Fibroblast of skin of right quadriceps (primary cell): ENCODE measurements at regions not wholly inside any gene's neighbourhood (a gene's known extent, or its start where the extent isn't known, plus 50 kb on each side); places are given as distances from the start of the nearest gene placed in this dataset.

Source experiments
- DNase-seq: peaks from one replicate; pipeline ENCODE4 v3.0.0-alpha.2; 2013

DNA sequence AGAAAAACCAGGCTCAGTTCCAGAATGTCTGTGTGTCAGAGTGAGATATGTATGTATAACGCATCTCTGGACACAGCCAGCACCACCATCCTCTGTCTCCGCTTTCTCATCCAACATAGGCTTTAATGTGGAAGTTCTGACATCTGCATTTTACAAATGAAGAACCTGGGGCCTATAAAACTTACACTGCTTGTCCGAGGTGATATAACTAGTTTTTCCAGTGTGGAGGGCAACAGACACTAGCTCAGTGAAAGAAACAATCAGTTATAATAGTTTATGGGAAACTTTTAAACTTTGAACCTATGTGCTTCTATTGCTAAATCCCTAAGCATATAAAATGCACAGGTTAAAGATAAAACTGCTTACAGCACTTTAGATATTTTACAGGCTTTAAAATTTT is 208.7 kb downstream of the CRPPA start:
- no peak for DNase-seq

DNA sequence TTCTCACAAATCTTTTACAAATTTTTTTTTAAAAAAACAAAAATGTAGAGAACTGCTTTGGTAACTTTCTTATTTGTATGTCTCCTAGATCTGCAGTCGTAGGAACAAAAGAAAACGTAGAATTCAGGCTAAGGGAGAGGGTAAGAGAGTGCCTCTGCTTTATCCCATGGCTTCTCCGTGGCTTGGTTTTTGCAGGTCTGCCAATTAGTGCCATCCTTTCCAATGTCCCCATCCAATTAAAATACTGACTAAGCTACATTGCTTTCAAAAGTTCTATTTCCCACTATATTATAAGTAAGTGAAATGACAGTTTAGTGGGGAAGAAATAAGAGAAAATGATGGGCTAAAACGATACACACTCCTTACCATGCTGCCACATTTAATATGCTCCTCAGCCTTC is 209.3 kb downstream of the CRPPA start:
- no peak for DNase-seq

DNA sequence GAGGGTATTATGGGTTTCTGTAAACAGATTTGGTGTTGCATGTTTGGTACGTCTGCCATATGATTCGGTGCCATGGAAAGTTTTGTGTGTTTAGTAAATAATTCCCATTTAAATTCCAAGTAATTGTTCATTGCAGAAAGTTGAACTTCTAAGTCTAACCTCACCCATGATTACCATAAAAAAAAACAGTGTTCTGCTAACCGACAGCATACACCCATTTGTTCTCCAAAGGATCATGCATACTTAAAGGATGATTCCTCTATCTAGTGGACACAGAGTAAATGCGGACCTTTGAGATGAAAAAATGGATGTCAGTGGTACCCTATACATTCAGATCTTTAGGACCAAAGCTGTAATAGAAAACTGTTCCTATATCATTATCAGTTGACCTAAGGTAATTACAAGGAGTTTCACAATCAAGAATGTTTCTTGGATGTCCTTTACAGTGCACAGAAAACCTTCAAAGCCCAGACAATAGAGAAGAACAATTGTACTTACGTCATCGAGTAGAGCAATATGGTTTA is 209.9 kb downstream of the CRPPA start:
- no peak for DNase-seq

DNA sequence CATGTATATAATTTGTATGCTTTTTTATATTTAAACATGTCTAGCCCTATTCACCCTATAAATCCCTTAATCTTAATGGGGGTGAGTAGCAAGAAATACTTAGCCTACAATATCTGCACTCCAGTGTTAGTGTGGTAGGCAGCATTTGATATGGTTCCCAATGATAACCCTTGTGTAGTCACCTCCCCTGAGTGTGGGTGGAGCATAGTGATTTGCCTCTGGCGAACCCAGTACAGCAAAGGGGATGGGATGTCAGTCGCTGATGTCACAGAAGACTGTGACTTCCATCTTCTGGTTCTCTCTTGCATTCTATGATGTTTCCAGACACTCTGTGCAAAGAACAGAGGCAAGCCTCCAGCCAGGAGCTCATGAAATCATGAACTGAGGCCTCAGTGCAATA is 211.2 kb downstream of the CRPPA start:
- DNase-seq: no peak

DNA sequence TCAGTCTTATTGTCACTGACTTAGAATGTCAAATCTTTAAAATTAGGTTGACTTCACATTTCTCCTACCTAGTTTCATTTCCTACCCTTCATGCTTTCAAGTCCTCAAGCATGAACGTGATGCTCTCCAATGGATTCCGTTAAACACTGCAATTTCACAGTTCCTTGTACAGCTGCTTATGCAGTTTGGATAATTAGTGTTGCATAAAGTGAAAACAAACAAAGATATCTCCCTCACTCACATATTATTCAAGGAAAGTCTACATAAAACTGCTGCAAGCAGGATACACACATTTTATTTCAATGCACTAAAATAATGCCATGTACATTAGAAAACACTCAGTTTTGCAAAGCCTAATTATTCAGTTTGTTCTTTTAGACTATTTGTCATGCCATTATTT is 214.0 kb downstream of the CRPPA start:
- no peak for DNase-seq

DNA sequence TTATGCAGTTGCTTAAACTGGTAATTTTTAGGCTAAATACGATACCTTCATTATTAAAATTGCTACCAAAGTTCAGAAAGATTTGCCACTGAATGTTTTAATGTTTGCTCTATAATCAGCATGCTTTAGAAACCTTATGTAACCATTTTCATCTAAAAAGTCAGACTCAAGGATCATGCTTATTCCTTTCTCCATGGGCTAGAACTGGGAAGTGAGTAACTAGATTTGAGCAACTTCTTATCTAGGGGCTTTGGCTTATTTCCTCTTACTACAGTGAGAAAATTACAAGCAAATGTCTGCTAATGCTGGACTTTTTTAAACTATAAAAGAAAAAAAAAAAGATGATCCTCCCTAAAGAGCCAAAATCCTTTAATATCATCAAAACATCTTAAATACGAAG is 215.9 kb downstream of the CRPPA start:
- no peak for DNase-seq

DNA sequence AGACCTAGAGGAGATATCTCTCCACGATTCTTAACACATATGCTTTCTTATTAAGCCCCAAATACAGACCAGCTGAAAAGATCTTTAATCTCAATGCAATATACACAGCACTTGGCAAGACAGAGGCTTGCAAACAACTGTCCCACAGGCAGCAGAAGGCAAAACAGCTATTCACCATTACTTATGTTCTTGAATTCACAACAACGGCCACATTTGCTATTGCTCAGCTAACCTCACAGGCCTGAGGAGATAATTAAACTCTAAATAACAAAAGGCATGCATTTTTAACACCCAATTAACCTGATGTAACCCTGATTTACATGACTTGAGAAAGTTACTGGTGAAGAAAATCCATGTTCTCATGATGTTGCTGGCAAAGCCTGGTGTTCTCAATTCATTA is 216.4 kb downstream of the CRPPA start:
- no peak for DNase-seq

DNA sequence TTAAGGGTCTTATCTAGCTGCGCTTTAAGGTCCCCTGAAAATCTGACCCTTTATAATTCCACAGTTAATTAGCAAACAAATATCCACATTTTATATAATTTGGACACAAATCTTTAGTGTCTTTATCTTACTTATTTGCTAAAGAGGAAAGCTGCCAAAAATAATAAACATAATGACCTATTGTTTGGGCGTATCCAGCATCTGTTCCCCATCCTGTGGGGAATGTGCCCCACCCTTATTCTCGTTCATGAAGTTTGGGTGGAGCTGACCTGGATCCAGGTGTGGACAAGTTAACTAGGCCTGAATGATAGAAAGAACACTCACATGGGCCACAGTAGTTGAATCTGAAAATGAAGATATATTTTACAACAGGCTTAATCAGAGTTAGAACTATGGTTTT is 218.3 kb downstream of the CRPPA start:
- no peak for DNase-seq

DNA sequence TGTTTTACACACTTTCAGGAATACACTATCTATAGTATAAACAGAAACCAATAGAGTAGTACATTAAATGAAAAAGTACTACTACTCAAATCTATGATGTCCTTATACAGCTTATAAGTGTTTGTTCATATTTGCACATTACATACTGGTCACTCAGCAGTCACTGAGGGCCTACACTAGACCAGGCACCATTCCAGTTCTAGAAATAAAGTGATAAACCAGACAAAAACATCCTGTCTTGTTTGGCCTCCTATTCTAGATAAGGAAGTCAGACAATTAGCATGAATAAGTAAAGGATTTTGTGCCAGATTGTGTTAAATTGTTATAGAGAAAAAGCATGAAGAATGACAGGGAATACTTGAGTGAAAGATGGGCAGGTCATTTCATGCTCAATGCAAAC is 219.0 kb downstream of the CRPPA start:
- no peak for DNase-seq

DNA sequence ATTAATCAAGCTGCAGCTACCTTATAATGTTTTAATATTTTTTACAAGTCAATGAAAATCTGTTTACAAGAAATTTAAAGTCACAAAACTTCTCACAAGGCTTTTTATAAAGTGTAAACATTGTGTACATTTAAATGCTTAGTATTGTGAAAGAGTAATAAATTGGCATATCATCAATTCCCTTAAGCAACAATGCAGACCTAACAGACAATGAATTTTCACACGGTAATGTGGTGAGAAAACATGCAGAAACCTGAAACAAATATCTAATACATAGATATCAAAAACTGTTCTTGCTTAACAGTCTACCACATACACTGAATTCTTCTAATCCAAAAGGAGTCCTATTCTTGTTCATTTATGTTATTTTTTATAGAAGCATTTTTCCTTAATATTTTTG is 220.7 kb downstream of the CRPPA start:
- DNase-seq: no peak

DNA sequence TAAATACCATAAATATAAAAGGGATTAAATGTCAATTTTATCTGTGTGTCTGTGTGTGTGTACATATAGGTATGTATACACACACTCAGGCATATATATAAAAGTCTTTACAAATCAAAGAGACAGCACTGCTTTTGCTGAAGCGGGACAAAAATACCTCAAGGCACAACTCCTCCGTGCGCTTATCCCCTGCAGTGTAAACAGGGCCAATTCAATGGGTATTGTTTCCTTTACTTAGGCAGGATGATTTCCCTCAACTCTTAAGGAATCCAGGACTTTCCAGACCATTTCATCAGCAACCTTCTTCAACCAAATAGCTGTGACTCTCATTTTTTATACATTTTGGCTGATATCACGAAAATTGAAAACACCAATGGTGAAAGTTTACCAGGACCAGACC is 227.7 kb downstream of the CRPPA start:
- no peak for DNase-seq

DNA sequence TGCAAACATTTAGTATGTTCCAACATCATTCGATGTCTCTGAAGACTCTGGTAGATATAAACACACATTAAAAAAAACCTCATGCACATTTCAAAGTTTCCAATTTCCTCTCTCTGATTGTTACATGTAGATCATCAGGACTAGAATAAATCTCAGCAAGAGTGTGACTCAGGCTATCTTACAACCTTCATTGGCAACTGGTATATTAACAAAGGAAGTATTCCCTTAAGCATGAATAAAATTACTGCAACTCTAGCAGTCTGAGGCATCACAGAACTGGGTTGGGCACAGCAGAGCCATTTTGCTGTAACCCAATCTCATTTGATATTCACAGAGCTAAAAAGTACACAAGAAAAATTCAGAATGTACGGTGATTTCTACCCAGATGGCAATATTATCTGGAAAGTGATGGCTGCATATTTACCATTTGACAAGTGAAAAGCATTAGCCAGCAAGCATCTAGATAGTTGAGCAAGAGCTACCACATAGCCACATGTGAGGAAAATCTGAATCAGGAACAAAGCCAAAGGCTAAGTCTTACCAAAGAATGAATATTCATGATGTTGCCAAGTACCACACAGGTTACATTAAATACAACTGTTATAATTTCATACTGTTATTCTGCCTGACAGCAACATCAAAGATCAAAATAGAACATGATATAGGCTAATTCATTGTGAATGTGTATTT is 232.2 kb downstream of the CRPPA start:
- peak; percentile 42 for DNase-seq

DNA sequence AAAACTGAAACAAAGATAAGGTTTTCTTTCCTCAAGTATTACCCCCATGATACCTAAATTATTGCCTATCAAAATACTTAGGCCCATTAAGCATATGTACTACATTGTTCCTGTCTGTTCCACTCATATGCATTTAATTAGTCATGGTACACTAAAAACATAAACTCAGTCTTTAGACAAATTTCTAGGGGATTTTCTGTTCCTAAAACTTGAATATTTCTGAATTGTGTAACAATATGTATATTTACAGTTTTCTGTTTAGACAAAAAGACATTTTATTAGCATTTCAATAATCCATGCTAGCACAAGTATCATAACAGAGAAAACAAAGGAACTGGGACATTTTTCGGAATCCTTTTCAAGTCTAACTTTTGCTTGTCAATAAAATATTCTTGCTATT is 234.2 kb downstream of the CRPPA start:
- no peak for DNase-seq

DNA sequence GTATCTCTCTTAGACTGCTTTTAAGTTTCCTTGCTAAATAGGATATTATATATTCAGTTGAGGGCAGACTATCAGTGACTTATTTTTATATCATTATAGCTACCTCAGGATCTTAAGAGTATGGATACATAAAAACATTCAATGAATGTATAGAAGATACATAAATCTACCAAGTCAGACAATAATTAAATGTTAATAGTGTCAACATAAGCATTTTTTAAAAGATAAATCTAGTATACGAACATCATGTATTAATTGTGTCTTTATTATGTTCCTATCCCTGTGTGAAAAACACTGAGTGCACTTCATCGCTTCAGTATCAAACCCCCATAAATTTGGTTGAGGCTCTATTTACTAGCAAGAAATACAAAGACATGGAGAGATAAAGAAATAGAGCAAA is 242.8 kb downstream of the CRPPA start:
- DNase-seq: no peak

DNA sequence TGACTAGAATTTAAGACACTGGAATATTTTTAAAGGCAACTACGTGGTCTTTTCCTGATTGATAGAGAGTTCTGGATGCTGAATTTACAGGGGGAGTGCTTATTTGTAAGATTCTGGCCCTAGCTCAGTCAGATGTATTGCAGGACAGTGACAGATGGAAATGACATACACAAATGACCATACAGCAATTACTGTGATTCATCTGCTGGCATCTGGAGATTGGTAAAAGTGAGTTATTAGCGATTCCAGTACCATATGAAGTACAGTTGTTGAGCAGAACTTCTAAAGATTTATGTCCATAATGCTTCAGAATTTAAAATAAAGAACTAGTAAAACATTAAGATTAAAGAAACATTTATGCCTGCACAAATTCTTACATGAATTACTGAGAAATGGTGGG is 243.2 kb downstream of the CRPPA start:
- no peak for DNase-seq

DNA sequence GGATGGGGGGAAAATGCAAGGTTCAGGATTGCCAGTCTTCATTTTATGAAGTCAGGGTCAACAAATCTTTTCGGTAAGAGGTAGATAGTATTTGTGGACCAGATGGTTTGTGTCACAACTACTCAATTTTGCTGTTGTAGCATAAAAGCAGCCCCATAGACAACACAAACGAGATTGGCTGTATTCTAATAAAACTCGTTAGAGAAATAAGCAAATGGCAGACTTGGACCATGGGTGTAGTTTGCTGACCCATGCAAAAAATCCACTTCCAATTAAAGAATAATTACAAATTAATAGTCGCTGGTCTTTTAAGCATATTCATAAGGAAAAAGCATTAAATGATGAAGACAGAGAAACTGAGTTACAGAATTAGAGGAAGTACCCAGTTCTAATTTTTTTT is 247.1 kb downstream of the CRPPA start:
- DNase-seq: no peak

DNA sequence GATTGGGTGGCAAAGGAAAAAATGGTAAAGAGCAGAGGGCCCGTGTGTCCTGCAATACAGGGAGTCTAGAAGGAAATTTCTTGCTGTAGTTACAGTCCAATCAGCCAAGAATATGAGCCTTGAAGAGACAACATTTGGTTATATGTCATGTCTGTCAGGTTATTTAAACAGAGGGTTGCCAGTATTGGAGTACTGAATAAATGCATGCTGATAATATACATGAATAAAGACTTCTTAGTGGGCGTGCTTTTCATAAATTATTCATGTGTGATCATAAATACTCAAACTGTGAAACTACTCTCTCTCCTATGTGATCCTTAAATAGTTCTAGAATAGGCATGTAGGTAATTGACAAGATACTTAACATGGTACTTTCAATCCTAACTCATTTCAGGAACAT is 249.0 kb downstream of the CRPPA start:
- no peak for DNase-seq

DNA sequence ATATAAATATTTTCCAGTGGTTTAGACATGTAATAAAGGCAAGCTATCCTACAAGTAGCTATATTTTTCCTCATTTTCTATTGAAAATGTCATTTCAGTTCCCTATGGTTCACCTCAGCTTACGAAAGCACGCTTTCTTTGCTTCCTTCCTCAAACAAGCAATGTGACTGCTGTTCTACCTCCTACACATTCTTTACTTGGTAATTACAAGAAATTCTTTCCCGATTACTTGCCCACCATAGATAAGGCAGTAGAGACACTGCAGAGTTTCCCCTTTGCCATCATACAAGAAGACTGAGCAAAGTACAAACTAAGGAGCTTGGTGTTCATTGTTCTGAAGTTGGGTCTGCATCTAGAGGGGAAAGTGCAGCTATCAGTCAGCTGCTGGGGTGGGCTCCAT is 249.4 kb downstream of the CRPPA start:
- no peak for DNase-seq

DNA sequence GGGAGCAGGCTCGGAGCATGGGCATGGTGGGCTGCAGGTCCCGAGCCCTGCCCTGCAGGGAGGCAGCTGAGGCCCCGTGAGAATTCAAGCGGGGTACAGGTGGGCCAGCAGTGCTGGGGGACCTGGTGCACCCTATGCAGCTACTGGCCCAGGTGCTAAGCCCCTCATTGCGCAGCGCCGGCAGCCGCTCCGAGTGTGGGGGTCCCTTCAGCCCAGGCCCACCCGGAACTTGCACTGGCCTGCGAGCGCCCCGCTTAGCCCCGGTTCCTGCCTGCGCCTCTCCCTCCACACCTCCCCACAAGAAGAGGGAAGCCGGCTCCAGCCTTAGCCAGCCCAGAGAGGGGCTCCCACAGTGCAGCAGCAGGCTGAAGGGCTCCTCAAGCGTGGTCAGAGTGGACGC is 250.7 kb downstream of the CRPPA start:
- no peak for DNase-seq

DNA sequence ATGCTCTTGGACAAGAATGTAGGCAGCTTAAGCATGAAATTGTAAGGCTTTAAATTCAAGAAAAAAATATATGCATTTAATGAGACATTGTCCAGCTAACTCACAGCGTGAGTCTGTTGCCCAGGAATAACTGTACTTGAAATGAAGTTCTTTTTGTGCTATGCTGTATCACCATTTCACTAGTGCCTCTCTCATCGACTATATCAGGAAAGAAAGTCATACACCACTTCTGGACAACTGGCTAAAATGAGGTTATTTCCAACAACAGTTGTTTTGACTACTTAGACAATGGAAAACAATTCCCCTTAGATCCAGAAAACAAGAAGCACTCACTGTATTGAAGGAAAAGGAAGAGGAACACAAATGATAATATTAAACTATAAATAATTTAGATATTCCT is 251.8 kb downstream of the CRPPA start:
- DNase-seq: no peak

DNA sequence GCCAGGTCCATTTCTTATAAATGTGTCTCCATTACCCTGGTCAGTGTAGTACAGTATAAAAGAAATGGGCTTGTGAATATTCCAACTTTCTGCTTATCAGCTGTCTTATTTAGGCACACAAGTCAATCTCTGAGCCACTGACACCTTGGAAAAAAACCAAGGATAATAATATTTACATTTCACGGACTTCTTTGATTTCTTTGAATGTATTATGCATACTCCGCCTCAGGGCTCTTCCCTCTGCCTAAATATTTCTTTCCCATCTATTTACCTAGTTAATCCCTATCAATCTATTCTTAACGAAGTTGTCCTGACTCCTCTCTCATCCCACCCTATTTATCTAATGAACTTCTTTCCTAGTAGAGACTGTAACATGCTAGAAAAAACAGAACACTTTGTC is 253.8 kb downstream of the CRPPA start:
- DNase-seq: no peak

DNA sequence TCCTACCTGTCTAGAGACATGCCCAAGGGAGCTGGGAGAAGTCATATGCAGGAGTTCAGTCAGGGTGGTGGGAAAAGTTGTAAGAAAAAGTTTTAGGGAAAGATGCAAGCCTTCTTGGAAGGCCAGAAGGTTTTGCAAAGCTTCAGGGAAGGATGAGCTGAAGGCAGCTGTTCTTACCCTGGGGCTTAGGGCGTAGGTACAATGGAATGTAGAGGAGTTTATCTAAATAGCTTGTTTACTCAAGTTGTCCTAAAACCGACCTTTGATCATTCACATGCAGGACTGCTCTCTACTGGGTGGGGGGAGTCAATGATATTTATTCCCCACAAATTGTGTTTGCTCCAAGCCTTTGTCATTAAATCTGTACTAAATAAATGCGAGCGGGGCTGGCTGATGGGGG is 277.0 kb downstream of the CRPPA start:
- DNase-seq: no peak

DNA sequence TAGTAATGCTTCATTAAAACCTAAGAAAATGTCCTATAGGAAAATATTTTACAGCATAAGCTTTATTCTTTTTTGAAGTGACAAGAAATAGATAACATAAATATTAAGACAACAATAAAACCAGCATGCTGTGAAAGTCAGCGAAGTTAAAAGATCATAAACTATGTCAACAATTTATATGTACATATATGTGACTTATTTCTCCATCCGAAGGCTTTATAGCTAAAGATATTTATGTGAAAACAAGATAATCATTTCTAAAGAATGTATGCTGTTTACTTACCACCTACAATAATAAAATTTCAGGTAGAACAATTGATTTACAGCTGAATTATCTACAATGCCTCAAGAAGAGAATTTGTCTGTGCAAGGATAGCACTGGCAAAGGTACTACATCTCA is 283.4 kb downstream of the CRPPA start:
- no peak for DNase-seq

DNA sequence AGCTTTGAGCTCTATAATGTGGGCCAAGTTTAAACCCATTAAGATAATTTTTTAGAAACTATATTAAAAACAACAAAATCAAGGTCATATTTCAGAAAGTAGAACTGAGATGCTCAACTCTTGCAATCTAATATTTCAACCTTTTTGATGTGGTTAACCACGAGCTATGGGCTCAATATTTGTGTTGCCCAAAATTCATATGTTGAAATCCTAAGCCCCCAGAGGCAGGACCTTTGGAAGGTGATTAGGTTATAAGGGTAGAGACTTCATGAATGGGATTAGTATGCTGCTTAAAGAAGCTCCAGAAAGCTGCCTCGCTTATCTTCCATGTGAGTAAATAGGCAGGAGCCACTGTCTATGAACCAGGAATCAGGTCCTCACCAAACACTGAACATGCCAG is 284.4 kb downstream of the CRPPA start:
- DNase-seq: peak; percentile 5

DNA sequence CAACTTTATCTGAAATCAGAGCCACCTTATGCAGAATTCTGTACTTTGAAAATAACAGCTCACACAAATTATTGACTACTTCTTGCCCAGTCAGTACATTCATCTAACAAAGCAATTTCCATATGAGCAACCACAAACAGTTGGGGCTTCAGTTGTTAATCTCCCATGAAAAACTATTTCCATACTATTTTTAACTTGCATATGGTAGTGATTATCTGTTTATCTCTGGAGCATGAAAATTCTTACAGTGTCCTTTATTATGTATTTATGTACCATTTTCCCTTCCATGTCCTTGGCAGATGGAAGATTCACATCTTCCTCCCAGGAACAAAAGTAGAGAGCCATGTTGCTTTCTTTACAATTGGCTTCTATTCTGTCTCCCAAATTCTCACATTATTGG is 285.7 kb downstream of the CRPPA start:
- DNase-seq: peak; percentile 83
